Stomach (tissue), 4 donors: ENCODE measurements at regions not wholly inside any gene's neighbourhood (a gene's known extent, or its start where the extent isn't known, plus 50 kb on each side); places are given as distances from the start of the nearest gene placed in this dataset.
A peak's percentile ranks its signal among the peaks of the same experiment; 100 is the strongest.

Experiments
- CTCF ChIP-seq, 7 experiments: fragments of 450-650 bp in 4 of 7; fragments of 200-600 bp in 3 of 7; sonication (generic) in 3 of 7; IDR thresholded peaks; one replicate each; pipeline ENCODE4 v1.5.1; 2016 to 2019; ENCODE audit warnings: antibody characterized with exemption in 7 of 7, control low read depth in 2 of 7, mild to moderate bottlenecking in 1 of 7
- EP300 ChIP-seq: sonication (generic); formaldehyde crosslinking; IDR thresholded peaks from one replicate; pipeline ENCODE4 v1.6.1; 2017; ENCODE audit warnings: antibody characterized with exemption
- POLR2A ChIP-seq, 4 donors: fragments of 450-650 bp; IDR thresholded peaks; one replicate each; pipeline ENCODE4 v1.6.1; 2016; ENCODE audit warnings: antibody characterized with exemption in 4 of 4, control low read depth in 2 of 4, mild to moderate bottlenecking in 1 of 4, moderate library complexity in 1 of 4
- POLR2AphosphoS5 ChIP-seq, 3 donors: sonication (generic); formaldehyde crosslinking; IDR thresholded peaks; one replicate each; pipeline ENCODE4 v1.6.1; 2016; ENCODE audit warnings: antibody characterized with exemption in 3 of 3

- TF ChIP-seq CTCF (IDR thresholded peaks at IDR 0.05) (no peak), POLR2A (IDR thresholded peaks at IDR 0.05) (no peak), POLR2AphosphoS5 (IDR thresholded peaks at IDR 0.05) (peak in 1 of 3 donors; percentile 7), EP300 (no peak)
Measured at GRCh38 chr7:131211500-131211899, 116.2 kb upstream of the MKLN1 start.
